MM.1S (cell line): ENCODE measurements at regions not wholly inside any gene's neighbourhood (a gene's known extent, or its start where the extent isn't known, plus 50 kb on each side); places are given as distances from the start of the nearest gene placed in this dataset.

Experiments
- EZH2phosphoT487 ChIP-seq: fragments of 300-600 bp; sonication (generic); IDR thresholded peaks from 2 replicates; pipeline ENCODE4 v1.6.1; 2018; ENCODE audit warnings: antibody characterized with exemption, low read length
- TF ChIP-seq, protein P1 (sequence below): fragments of 300-600 bp; sonication (generic); IDR thresholded peaks from 2 replicates; pipeline ENCODE4 v1.5.1; 2016; ENCODE audit warnings: antibody characterized with exemption, low read length, mixed read lengths

DNA sequence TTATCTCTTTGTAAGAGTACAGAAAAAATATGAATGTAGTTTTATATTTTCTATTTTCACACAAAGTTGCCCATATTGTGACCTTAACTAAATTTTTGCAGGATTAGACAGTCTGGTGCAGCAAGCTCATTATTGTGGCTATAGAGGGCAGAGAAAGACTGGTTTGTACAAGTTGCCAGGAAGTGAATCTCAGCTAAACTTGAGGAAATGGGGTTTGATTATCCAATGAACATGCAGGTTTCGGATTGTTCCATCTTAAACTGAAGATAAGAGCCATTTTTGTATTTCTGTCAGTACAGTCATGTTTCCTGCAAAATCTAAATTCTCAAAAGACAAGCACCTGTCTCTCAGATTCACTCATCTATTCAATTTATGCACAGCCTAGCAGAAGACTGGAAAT is 390.9 kb downstream of the MMUT start:
- TF ChIP-seq, protein P1, sequence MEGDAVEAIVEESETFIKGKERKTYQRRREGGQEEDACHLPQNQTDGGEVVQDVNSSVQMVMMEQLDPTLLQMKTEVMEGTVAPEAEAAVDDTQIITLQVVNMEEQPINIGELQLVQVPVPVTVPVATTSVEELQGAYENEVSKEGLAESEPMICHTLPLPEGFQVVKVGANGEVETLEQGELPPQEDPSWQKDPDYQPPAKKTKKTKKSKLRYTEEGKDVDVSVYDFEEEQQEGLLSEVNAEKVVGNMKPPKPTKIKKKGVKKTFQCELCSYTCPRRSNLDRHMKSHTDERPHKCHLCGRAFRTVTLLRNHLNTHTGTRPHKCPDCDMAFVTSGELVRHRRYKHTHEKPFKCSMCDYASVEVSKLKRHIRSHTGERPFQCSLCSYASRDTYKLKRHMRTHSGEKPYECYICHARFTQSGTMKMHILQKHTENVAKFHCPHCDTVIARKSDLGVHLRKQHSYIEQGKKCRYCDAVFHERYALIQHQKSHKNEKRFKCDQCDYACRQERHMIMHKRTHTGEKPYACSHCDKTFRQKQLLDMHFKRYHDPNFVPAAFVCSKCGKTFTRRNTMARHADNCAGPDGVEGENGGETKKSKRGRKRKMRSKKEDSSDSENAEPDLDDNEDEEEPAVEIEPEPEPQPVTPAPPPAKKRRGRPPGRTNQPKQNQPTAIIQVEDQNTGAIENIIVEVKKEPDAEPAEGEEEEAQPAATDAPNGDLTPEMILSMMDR, result no peak
- TF ChIP-seq EZH2phosphoT487, result no peak
